Endothelial cell of umbilical vein (primary cell): ENCODE measurements at regions not wholly inside any gene's neighbourhood (a gene's known extent, or its start where the extent isn't known, plus 50 kb on each side); places are given as distances from the start of the nearest gene placed in this dataset.

Experiments used
- CTCF ChIP-seq, 2 donors: IDR thresholded peaks; 1 replicate in 1 of 2; 2 replicates in 1 of 2; pipeline ENCODE4 v1.5.1; 2011; ENCODE audit warnings: low read length in 2 of 2, mild to moderate bottlenecking in 2 of 2, moderate library complexity in 2 of 2, control low read depth in 1 of 2, inconsistent platforms in 1 of 2, low read depth in 1 of 2; ENCODE audit not compliant: insufficient read depth in 1 of 2; ENCODE audit errors: extremely low read depth in 1 of 2
- EZH2 ChIP-seq: IDR thresholded peaks from 2 replicates; pipeline ENCODE4 v1.6.1; 2012; ENCODE audit warnings: borderline replicate concordance, low read depth, mild to moderate bottlenecking, moderate library complexity, low read length, inconsistent platforms; ENCODE audit not compliant: severe bottlenecking
- FOS ChIP-seq: IDR thresholded peaks from 2 replicates; pipeline ENCODE4 v1.6.1; 2011; ENCODE audit warnings: mild to moderate bottlenecking, low read length, moderate library complexity, borderline replicate concordance; ENCODE audit not compliant: insufficient read depth
- JUN ChIP-seq: IDR thresholded peaks from 2 replicates; pipeline ENCODE4 v1.6.1; 2011; ENCODE audit warnings: borderline replicate concordance, low read depth; ENCODE audit not compliant: insufficient read length, insufficient read depth
- MYC ChIP-seq: IDR thresholded peaks from one replicate; pipeline ENCODE4 v1.6.1; 2011; ENCODE audit warnings: mild to moderate bottlenecking, low read depth, low read length
- POLR2A ChIP-seq: IDR thresholded peaks from 2 replicates; pipeline ENCODE4 v1.6.1; 2012; ENCODE audit warnings: low read depth, mild to moderate bottlenecking, control low read depth, low read length
- POLR2AphosphoS5 ChIP-seq: IDR thresholded peaks from 2 replicates; pipeline ENCODE4 v1.6.1; 2012; ENCODE audit warnings: low read depth, mild to moderate bottlenecking, control low read depth, low read length, moderate library complexity; ENCODE audit not compliant: insufficient read depth

GRCh38 chr3:139259398-139259797, 84.4 kb upstream of the MRPS22 start:
- TF ChIP-seq POLR2AphosphoS5 (no peak), EZH2 (no peak), JUN (no peak), CTCF (IDR thresholded peaks at IDR 0.05; ENCODE audit: extremely low read depth in 1 of 2, insufficient read depth in 1 of 2, low read depth in 1 of 2, low read length in 2 of 2) (no peak), POLR2A (no peak), MYC (no peak), FOS (no peak)
